ENCODE measurements at regions not wholly inside any gene's neighbourhood (a gene's known extent, or its start where the extent isn't known, plus 50 kb on each side); places are given as distances from the start of the nearest gene placed in this dataset.
"Not testable (repeated sequence)": the region's sequence is repeated elsewhere in the genome, so short reads cannot be mapped to it uniquely, and the experiment has no call there.

GRCh38 chr5:23451156-23451555 lies 56.3 kb upstream of the PRDM9 start:
- no peak for DNase-seq (ENCODE audit: low read depth)
- no peak overlapping the region for H3K4me3 ChIP-seq (ENCODE audit: low read depth, low read length)

GRCh38 chr5:23450187-23450586 lies 57.2 kb upstream of the PRDM9 start:
- no peak overlapping the region for H3K4me3 ChIP-seq (ENCODE audit: low read depth, low read length)
- DNase-seq (ENCODE audit: low read depth): no peak

- H3K4me3 ChIP-seq (ENCODE audit: low read depth, low read length): no peak overlapping the region
- no peak for DNase-seq (ENCODE audit: low read depth)
Measured at GRCh38 chr5:23448627-23449026, 58.8 kb upstream of the PRDM9 start.

GRCh38 chr5:23446424-23446823 lies 61.0 kb upstream of the PRDM9 start:
- H3K4me3 ChIP-seq (ENCODE audit: low read depth, low read length): no peak overlapping the region

GRCh38 chr5:23445573-23445972 lies 61.8 kb upstream of the PRDM9 start:
- H3K4me3 ChIP-seq (ENCODE audit: low read depth, low read length): no peak overlapping the region
- DNase-seq (ENCODE audit: low read depth): no peak

More at GRCh38 chr5:23446424-23446823, 61.0 kb upstream of the PRDM9 start:
- peak; percentile 69 for DNase-seq (ENCODE audit: low read depth)

- no peak overlapping the region for H3K4me3 ChIP-seq (ENCODE audit: low read depth, low read length)
- DNase-seq (ENCODE audit: low read depth): no peak
Measured at GRCh38 chr5:23440703-23441102, 66.7 kb upstream of the PRDM9 start.

- H3K4me3 ChIP-seq (ENCODE audit: low read depth, low read length): no peak overlapping the region
- no peak for DNase-seq (ENCODE audit: low read depth)
Measured at GRCh38 chr5:23437011-23437410, 70.4 kb upstream of the PRDM9 start.

GRCh38 chr5:23433534-23434315 lies 73.7 kb upstream of the PRDM9 start:
- no peak for DNase-seq (ENCODE audit: low read depth)
- no peak overlapping the region for H3K4me3 ChIP-seq (ENCODE audit: low read depth, low read length)

- no peak overlapping the region for H3K4me3 ChIP-seq (ENCODE audit: low read depth, low read length)
- DNase-seq (ENCODE audit: low read depth): no peak
Measured at GRCh38 chr5:23428705-23429104, 78.7 kb upstream of the PRDM9 start.

GRCh38 chr5:23420214-23420613 lies 87.2 kb upstream of the PRDM9 start:
- H3K4me3 ChIP-seq (ENCODE audit: low read depth, low read length); DNase-seq (ENCODE audit: low read depth): not testable (repeated sequence)

GRCh38 chr5:23419115-23419514 lies 88.3 kb upstream of the PRDM9 start:
- H3K4me3 ChIP-seq (ENCODE audit: low read depth, low read length): no peak overlapping the region
- DNase-seq (ENCODE audit: low read depth): no peak

GRCh38 chr5:23412515-23412914 lies 94.9 kb upstream of the PRDM9 start:
- no peak for DNase-seq (ENCODE audit: low read depth)
- no peak overlapping the region for H3K4me3 ChIP-seq (ENCODE audit: low read depth, low read length)

GRCh38 chr5:23411994-23412393 lies 95.4 kb upstream of the PRDM9 start:
- peak; percentile 44 for DNase-seq (ENCODE audit: low read depth)
- H3K4me3 ChIP-seq (ENCODE audit: low read depth, low read length): no peak overlapping the region

- H3K4me3 ChIP-seq (ENCODE audit: low read depth, low read length): no peak overlapping the region
- DNase-seq (ENCODE audit: low read depth): no peak
Measured at GRCh38 chr5:23411200-23411599, 96.2 kb upstream of the PRDM9 start.

- DNase-seq (ENCODE audit: low read depth); H3K4me3 ChIP-seq (ENCODE audit: low read depth, low read length): not testable (repeated sequence)
Measured at GRCh38 chr5:23410775-23411174, 96.6 kb upstream of the PRDM9 start.

- H3K4me3 ChIP-seq (ENCODE audit: low read depth, low read length): no peak overlapping the region
- DNase-seq (ENCODE audit: low read depth): no peak
Measured at GRCh38 chr5:23405316-23406068, 101.9 kb upstream of the PRDM9 start.

- DNase-seq (ENCODE audit: low read depth): no peak
- H3K4me3 ChIP-seq (ENCODE audit: low read depth, low read length): no peak overlapping the region
Measured at GRCh38 chr5:23402585-23402984, 104.8 kb upstream of the PRDM9 start.

GRCh38 chr5:23400951-23401350 lies 106.5 kb upstream of the PRDM9 start:
- no peak overlapping the region for H3K4me3 ChIP-seq (ENCODE audit: low read depth, low read length)
- DNase-seq (ENCODE audit: low read depth): no peak

- no peak for DNase-seq (ENCODE audit: low read depth)
- H3K4me3 ChIP-seq (ENCODE audit: low read depth, low read length): no peak overlapping the region
Measured at GRCh38 chr5:23396346-23396745, 111.1 kb upstream of the PRDM9 start.

GRCh38 chr5:23389291-23390101 lies 117.9 kb upstream of the PRDM9 start:
- no peak for DNase-seq (ENCODE audit: low read depth)
- H3K4me3 ChIP-seq (ENCODE audit: low read depth, low read length): no peak overlapping the region
